GM19035 (cell line): ENCODE measurements at regions not wholly inside any gene's neighbourhood (a gene's known extent, or its start where the extent isn't known, plus 50 kb on each side); places are given as distances from the start of the nearest gene placed in this dataset.
A peak's percentile ranks its signal among the peaks of the same experiment; 100 is the strongest.
"Not testable (repeated sequence)": the region's sequence is repeated elsewhere in the genome, so short reads cannot be mapped to it uniquely, and the experiment has no call there.

Experiments
- ATAC-seq: cut with Tn5 transposase; IDR thresholded peaks from one replicate; pipeline ENCODE4 v1.9.1; 2021; ENCODE audit not compliant: unreplicated experiment

DNA sequence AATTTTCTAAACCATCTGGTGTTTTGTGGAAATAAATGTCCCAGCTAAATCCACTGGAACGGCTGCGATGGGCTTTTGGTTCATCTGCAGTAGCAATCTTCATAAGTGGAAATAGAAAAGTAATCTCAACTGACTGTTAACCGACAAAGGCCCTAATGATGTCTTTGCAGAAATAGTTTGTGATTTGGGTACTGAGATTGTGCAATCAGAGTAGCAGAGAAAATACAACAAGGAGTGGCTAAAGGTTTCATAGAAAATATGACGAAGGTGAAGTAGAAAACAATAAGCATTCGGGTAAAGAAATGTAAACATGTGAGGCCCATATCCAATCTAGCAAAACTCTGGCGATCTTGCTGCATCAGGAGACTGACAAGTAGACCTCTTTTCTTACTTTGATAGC, 262.6 kb upstream of the MCTP2 start:
- no peak for ATAC-seq

DNA sequence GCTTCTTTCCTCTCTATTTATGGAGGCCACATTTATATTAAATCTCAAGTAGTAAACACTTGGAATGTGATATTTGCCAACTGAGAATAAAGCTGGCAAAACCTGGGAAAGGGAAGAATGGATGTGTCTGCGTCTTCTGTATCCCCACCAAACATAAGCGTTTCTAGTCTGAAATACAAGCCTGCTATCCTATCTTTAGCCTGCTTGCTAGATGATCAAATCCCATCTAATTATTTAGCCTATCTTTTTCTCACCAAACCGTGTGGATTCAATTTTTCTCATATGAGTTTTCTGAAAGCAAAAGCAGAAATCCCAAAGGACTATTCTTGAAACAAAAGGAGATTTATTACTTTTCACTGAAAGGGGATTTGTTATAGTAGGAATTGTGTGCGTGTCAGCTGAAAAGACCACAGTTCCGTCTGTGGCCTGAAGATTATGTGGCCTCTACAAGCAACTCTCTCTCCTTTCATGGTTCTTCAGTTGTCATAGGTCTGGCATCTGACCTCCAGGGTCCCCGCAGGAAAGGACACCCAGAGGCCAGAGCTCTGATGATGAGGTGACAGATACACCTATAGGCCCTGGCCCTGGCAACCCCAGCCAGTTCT, 266.0 kb upstream of the MCTP2 start:
- no peak for ATAC-seq

DNA sequence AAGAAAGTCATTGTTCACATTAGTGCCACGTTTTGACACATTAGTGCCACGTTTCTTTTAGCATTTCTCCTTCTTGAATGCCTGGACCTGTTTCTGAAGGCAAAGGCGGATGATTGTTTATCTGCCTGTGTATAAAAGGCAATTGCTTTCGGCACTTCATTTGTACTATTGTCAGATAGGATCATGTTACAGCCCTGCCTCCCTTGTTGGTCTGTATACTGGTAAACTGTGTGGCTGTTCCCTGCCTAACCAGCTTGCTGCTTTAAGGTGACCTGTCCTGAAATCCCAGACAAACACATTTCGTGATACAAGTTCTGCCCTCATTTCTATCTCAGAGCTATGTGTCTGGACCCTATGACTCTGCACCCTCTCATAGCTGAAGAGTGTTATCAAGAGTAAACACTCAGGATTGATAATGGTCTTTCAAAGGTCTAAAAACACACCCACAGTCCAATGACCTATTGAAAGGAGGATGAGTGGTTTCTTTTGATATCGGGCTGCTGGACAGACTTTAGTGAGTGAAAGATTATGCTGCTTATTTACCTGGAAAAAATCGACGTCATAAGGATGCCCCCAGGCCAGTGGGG, 276.3 kb upstream of the MCTP2 start:
- no peak for ATAC-seq

DNA sequence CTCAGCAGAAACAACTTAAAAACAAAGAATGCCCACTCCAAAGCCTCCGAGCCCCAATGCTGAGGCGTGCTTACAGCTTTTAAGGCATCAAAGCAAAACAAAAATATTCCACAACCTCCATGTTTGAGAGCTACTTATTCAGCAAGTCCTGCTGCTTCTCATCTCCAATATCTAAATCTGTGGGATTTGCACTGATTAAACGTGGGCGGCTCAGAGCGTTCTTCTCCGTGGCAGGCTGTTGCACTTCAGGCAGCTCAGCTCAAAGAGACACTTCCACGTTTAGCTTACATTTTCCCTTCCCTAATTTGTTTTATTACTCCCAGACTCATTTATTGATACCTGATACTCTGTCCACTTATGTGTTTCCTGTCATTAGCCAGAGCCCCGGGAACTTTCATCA, 282.6 kb upstream of the MCTP2 start:
- no peak for ATAC-seq

DNA sequence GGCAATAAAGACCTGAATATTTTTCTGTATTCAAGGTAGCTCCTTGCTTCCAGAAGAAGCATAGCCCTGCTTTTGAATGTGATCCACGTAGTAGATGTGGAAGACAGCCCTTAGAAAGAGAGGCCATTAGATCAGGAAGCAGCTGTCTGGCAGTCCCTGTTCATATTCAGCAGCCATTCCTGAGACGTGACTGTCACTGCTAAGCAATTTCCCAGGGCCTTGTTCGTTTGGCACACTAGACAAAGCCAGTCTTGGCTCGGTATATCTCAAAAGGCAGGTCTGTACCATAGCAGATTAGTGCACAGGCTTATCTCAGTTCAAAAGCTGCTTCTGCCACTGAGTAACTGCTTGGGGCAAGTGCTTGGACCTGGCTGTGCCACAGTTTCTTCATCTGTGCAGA, 287.8 kb upstream of the MCTP2 start:
- ATAC-seq: no peak

DNA sequence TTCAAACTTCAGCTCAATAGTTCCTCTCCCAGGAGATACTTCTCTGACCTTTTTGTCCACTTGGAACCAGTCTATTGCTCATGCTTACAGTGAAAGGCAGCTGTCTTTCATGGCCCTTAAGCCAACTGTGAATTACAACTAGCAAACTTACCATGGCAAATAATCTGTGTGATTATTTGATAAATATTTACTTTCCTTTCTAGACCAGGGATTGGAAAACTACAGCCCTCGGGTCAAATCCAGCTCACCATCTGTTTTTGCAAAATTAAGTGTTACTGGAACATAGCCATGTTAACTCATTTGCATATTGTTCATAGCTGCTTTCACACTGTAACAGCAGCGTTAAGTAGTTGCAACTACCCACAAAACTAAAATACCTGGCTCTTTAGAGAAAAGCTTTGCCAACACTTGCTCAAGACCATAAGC, 289.1 kb upstream of the MCTP2 start:
- ATAC-seq: no peak

DNA sequence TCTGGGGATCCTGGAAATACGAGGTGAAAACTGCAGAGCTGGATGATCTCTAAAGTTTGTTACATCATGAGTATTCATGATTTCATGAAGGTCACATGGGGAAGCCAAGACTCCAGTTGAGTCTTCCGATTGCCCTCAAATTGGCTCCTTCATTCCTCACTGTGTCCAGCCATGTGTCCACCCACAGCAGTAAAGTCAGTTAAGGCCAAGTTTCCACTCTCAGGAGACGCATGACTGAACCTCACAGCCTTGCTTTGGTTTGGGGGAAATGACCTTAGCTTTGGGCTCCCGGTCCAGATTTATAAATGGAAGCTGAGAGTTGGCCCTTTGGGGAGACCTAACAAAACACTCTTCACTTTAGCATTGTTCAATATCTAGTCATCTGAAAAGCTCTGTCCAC, 289.7 kb upstream of the MCTP2 start:
- no peak for ATAC-seq

DNA sequence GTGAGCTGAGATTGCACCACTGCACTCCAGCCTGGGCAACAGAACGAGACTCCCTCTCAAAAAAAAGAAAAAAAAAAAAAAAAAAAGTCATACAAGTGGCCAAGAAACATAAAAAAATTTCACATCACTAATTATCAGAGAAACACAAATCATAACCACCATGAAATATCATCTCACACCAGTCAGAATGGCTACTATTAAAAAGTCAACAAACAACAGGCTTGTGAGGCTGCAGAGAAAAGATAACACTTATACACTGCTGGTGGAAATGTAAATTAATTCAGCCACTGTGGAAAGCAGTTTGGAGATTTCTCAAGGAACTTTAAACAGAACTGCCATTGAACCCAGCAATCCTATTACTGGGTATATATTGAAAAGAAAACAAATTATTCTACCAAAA, 291.1 kb upstream of the MCTP2 start:
- no peak for ATAC-seq

DNA sequence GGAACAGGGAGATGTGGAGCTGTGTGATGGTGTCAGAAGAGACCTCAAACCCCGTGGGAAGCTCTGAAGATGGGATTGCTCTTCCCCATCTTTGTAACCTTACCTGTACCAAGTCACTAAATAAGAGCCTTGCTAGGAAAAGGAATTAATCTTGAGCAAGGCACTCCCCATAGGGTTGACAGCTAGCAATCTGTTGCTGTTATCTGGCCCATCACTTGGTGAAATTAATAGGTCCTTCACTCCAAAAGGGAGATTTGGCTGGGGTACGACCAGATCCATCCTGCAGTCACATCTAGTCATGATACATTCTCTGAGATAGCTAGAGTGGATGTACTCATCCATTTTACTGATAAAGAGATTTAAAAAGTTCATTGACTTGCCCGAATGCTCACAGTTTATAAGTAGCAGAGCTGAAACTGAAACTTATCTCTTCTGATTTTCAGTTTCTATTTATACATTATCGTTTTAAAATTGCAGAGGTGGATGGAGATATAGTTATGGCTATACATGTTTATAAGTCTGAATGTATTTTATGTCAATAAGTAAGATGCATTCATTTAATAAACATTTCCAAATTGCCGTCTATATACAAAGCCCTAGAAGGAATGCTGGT, 299.1 kb upstream of the MCTP2 start:
- peak; percentile 84 for ATAC-seq

DNA sequence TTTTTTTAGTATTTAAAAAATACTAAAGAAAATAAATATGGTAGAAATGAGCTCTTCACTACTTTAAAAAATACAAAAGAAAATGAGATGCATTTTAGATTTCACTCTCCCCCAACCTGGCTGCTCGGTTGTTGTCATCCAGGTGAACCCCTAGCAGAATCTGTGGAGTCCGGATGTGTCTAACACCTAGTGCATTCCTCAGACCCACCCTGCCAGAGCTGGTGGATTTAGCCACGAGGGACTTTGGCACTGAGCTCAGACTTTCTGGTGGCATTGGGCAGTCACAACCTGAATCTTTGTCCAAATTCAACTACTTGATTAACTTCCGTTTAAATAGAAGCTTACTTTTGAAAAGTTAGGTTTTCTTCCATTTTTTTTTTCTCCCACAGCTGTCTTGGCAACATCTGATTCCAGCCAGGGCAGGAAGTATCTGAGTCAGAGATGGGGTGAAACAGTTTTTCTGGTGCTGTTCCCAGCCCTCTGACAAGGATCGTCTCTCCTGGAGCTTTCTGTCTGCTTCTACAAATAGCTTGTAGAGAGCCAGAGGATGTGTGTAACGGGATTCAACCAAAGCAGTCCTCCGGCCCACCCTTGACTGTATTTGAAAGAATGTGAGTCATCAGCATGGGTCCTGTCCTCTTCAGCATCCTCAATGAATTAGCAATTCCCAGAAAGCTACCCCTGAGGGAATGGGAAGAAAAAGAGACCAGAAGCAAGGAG, 301.8 kb upstream of the MCTP2 start:
- no peak for ATAC-seq

DNA sequence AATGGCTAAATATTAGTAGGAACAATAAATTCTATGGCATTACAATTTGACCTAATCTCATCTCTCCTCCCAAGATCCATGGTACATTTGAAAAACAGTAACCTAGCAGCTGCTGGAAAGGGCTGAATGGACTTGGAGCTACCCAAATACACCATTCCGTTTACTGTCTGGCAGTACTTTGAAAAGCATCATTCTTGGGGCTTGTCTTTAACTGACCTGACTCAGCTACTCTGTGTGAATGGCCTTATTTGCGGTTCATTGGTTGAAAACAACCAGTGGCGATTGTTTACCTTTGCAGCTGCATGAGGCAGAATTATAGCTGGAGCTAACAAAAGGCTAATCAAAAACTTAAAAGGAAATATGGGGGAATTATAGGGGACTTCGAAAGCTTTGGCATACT, 311.2 kb upstream of the MCTP2 start:
- no peak for ATAC-seq

DNA sequence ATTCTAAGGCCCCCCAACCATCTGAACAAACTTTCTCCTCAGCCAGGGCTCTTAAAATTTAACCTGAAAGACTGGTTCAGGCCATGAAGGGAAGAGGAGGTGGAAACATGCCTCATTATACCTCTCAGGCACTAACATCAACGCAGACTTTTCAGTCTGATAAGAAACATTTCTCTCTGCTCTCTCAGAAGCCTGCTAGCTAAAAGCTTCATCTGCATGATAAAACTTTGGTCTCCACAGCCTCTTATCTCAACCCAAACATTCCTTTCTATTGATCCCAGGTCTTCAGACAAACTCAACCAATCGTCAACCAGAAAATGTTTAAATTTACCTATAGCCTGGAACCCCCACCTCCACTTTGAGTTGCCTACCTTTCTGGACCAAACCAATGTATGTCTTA, 312.6 kb upstream of the MCTP2 start:
- ATAC-seq: not testable (repeated sequence)

DNA sequence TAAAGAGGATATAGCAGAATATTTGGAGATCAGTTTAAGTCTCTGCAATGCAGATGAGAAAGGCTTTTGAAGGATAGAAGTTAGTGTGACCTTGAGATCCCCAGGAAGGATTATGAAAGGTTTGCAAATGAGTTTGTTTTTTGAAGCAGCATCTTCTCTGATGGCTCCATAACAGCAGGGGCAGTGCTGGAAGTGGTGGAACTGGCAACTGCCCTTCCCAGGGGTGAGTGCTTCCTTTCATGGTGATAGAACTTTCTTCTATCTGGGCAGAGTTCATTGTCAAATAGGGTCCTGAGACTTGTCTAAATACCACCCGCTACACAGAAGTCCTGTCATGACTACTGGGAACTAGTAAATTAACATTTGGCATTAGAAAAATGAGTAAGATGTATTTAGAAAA, 314.2 kb upstream of the MCTP2 start:
- ATAC-seq: no peak

DNA sequence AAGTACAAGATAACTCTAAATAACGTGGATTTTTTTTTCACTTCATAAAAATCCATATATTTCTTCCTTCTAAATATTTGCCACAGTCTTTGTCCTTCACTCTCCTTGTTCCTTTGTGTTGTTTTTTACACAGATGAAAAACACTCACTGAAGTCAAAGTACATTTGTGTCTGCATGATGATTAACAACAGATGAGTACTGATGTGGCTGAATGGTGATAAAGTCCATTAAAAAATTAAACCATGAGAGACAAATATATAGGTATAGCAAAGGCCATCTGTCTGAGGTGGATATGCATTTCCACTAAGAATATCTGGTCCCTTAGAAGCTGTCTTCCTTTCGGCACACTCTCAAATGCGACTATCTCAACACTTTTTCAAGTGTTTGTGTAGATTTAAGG, 317.5 kb upstream of the MCTP2 start:
- ATAC-seq: no peak

DNA sequence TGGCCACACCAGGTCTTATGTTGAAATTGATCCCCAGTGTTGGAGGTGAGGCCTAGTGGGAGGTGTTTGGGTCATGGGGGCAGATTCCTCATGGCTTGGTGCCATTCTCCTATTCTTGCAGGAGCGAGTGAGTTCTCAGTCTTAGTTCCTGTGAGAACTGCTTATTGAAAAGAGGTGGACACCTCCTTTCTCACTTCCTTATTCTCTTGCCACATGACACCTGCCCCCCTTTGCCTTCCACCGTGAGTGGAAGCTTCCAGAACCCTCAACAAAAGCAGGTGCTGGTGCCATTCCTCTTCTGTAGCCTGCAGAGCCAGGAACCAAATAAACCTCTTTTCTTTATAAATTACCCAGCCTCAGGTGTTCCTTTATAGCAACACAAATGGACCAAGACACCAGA, 318.1 kb upstream of the MCTP2 start:
- ATAC-seq: no peak

DNA sequence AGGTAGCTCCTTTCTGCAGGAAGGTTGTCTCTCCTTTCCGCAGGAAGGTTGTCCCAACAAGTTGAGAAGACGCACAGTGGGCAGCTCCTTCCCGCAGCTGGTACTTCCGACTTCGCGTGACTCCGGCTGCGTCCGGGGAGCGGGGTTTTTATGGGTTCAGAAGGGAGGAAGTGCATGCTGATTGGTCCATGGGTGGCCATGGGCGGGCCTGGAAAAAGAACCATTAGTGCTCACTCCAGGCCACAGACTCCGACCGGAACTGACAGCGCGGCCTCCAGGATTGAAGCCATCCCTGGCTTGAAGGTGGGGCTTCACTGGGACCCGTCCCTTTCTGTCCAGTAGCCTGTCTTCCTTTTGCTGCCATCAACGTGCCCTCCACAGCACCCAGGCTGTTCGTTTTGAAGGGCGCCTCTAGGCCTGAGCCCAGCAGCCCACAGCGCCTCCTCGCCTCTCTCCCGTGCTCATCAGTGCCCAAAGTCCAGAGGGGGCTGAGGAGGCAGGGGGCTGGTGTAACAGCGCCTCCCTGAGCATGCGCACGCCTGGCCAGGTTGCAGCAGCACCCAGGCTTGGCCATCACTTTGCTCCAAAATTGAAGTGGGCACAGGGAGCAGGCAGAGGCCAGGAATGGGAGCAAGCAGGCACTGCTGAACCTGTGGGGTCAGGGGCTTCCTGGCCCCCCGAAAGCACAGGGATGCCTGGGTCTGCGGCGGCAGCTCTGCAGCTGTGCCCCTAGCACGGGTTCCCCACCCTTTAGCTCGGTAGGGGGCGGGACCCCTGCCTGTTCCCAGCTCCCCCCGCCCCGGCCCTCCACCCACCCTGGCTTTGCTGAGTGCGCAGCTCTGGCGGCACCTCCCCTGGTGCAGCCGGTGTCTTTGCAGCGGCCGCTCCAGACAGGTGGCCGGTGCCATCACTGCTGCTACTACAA, 330.6 kb upstream of the MCTP2 start:
- no peak for ATAC-seq

DNA sequence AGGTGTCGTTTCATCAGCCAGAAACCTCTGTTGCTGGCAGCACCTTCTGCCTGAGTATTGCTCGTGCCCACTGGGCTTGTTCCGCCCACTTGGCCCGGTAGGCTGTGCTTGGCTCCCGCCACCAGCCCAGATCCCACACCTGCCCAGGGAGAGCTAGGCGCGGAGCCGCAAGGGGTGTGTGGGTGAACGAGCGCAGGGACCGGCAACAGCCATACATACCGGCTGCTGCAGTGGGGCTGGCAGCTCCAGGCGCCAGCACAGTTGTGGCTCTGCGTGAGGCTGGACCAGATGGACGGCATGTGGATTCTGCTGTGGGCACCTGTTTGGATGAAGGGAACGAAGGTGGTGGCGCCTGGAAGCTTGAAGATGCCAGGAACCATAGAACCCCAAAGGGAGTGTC, 331.5 kb upstream of the MCTP2 start:
- no peak for ATAC-seq

DNA sequence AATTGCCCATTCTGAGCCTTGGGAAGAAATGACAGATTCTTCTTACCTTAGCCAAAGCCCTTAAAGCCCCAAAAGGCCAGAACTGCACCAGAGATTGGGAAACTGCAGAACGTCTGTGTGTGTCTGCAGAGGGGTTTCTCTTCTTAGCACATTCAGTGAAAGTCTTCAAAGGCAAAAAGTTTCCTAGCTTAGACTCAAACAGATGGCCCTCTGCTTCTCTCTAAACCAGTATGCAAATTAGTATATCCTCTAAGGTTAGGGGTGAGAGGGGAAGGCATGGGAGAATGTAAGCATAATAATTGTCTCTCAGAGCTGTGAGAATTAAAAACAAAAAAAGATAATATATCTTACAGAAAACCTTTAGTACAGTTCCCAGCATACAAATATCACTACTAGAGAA, 334.0 kb upstream of the MCTP2 start:
- no peak for ATAC-seq

DNA sequence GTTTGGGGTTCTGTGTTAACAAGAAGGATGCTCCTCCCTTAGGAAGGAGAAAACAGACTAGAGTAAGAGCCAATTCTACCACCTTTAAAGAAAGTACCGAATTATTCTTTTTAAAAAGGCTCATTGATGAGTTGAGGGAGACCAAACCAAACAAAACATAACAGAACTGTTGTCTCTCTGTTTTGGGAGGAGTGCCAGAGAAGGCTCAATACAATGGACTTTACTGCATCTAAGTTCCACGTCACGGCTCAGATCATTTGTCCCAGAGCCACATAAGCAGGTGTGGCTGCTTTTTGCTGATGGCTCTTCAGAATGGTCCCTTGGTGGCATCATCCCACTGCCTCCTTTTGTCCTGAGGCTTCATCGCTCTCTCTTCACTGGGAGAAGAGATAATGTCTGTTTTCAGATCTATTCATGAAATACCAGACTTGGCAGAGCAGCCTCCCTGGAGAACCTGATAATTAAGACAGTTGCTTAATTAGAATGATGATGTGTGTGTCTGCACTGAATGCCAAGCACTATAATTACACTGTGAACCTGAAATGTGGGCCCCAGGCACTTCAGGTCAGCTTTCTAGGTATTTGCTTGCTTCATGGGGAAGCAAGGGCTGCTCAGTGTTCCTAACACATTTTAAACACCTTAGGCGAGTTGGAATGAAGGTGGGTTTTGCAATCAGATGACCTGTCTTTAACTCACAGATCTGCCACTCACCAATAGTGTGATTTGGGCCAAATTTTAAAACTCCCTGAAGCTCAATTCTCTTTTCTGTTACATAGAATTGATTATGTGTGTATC, 335.2 kb upstream of the MCTP2 start:
- no peak for ATAC-seq

DNA sequence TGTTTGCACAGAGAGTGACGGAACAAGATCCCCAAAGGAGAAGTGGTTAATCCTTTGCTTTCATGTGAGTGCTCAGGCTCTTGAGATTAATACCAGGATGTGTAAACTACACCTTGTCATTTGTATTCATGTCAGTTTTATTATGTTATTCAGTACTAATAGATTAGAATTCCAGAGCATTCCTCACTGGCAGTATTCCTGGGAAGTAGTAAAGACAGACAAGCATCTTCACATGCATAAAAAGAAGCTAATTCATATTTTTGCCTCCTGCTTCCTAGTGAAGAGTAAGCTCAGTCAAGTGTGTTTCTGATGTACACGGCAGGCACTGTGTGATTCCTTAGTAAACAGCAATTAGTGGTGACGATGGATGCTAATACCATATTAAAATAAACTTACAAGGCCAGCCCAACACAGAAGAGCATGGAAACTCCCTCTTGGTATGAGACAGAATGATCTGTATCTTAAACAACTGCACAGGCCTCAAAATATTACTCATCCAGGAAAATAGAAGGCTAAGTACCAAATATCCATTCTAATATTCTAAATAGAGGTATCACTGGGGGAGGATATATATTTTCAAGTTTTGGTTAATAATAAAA, 336.8 kb upstream of the MCTP2 start:
- ATAC-seq: no peak
